Kidney (tissue), 13 donors: ENCODE measurements at regions not wholly inside any gene's neighbourhood (a gene's known extent, or its start where the extent isn't known, plus 50 kb on each side); places are given as distances from the start of the nearest gene placed in this dataset.

ENCODE experiments used
- DNase-seq, 5 donors: peaks; one replicate each; pipeline ENCODE4 v3.0.0-alpha.2; 2013 to 2020
- FAIRE-seq: peaks from 2 replicates; lab custom pipeline; 2012; peaks lifted over from hg19 to GRCh38; lab: Jason Lieb, UNC
- H3K27ac ChIP-seq, 2 donors: one replicate each; pipeline ENCODE4 v1.7.0; 2013; ENCODE audit warnings: low read depth in 2 of 2, low read length in 2 of 2, inconsistent platforms in 1 of 2
- H3K27me3 ChIP-seq: one replicate; pipeline ENCODE4 v1.7.1; 2013; ENCODE audit warnings: low read length, inconsistent platforms; ENCODE audit not compliant: control insufficient read depth, insufficient read depth
- H3K36me3 ChIP-seq, 3 donors: one replicate each; pipeline versions ENCODE4 v1.7.0 to v1.7.1; 2013; ENCODE audit warnings: low read length in 3 of 3, control low read depth in 1 of 3, inconsistent platforms in 1 of 3; ENCODE audit not compliant: insufficient read depth in 3 of 3, control insufficient read depth in 2 of 3
- H3K4me1 ChIP-seq, 3 donors: one replicate each; pipeline versions ENCODE4 v1.7.0 to v1.7.1; 2013; ENCODE audit warnings: low read length in 3 of 3, inconsistent platforms in 1 of 3, low read depth in 1 of 3; ENCODE audit not compliant: control insufficient read depth in 2 of 3, insufficient read depth in 2 of 3
- H3K4me3 ChIP-seq, 3 donors: one replicate each; pipeline versions ENCODE4 v1.7.0 to v1.8.1; 2013; ENCODE audit warnings: low read length in 3 of 3, control low read depth in 1 of 3, inconsistent platforms in 1 of 3
- H3K9ac ChIP-seq, 3 donors: one replicate each; pipeline versions ENCODE4 v1.7.0 to v1.7.1; 2013; ENCODE audit warnings: low read length in 3 of 3, control low read depth in 1 of 3, inconsistent platforms in 1 of 3
- H3K9me3 ChIP-seq, 3 donors: one replicate each; pipeline versions ENCODE4 v1.7.0 to v1.7.1; 2013; ENCODE audit warnings: low read length in 3 of 3, control low read depth in 1 of 3, inconsistent platforms in 1 of 3; ENCODE audit not compliant: control insufficient read depth in 2 of 3, insufficient read depth in 1 of 3
- intact Hi-C: fragments of 100-400 bp; cut with DNase I; formaldehyde crosslinking; loops from one replicate; pipeline ENCODE4 v1.11.1; 2022
- TF ChIP-seq, protein P1 (sequence below): IDR thresholded peaks from 3 replicates; pipeline ENCODE4 v1.5.1; 2012; ENCODE audit warnings: mild to moderate bottlenecking, moderate library complexity, borderline replicate concordance; ENCODE audit not compliant: insufficient read depth; ENCODE audit errors: extremely low read depth
- donor health status: control.
- donor health status: control.
- donor health status: control.
- donor health status: control.
- donor health status: control.
- donor health status: DM: yes; HTN: yes; CAD: no.
- donor health status: Normal renal cell carcinoma (clear cell type).

DNA sequence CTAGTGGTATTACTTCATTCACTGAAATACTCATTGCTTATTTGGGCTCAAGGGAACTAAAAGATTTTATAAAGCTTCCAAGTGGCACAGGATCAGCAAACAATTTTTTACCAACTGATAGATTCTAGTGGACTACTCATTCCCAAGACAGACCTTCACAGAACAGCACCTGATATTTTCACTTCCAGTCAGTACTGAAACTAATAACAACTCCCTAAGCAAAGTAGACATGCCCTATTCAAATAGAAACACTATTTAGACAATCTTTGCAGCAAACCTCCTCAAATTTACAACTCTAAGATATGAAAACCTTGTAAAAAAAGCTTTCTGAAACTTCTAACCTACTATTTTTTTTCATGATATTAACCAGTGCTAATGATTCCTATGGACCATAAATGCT is 2345.8 kb downstream of the LRRC4C start:
- intact Hi-C loops, result no loop called here
- Histone ChIP-seq H3K27me3 (no peaks in the 10 kb centered on the region), H3K4me1 (no peaks in the 10 kb centered on the region), H3K27ac (no peak overlapping the region), H3K9me3 (no peaks in the 10 kb centered on the region), H3K9ac (no peak overlapping the region), H3K36me3 (no peaks in the 10 kb centered on the region), H3K4me3 (no peak overlapping the region)
- FAIRE-seq (no peak), DNase-seq (no peak)
- TF ChIP-seq, protein P1, sequence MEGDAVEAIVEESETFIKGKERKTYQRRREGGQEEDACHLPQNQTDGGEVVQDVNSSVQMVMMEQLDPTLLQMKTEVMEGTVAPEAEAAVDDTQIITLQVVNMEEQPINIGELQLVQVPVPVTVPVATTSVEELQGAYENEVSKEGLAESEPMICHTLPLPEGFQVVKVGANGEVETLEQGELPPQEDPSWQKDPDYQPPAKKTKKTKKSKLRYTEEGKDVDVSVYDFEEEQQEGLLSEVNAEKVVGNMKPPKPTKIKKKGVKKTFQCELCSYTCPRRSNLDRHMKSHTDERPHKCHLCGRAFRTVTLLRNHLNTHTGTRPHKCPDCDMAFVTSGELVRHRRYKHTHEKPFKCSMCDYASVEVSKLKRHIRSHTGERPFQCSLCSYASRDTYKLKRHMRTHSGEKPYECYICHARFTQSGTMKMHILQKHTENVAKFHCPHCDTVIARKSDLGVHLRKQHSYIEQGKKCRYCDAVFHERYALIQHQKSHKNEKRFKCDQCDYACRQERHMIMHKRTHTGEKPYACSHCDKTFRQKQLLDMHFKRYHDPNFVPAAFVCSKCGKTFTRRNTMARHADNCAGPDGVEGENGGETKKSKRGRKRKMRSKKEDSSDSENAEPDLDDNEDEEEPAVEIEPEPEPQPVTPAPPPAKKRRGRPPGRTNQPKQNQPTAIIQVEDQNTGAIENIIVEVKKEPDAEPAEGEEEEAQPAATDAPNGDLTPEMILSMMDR, result no peak

DNA sequence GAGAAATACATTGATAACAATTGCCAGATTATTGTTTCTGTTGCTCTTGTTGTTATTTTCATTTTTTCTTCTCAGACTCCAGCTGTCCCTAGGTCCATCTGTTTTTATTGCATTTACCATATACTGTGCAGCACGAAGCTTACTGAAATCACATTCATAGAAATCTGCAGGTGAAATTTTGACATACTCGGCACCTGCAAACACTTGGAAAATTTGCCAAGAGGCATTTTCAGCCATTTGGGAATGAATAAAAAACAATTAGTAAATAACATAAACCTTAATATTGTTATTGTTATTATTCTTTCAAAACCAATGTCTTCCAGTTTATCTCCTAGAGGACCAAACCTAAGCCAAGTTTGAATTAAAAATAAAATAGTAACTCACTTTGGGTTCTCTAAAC is 2357.2 kb downstream of the LRRC4C start:
- DNase-seq (no peak), FAIRE-seq (no peak)
- intact Hi-C loops, result no loop called here
- TF ChIP-seq, protein P1, result no peak
- no peak overlapping the region for H3K9ac ChIP-seq
- no peak overlapping the region for H3K4me3 ChIP-seq
- no peak overlapping the region for H3K27ac ChIP-seq
- no peaks in the 10 kb centered on the region for H3K27me3 ChIP-seq
- H3K4me1 ChIP-seq, result no peaks in the 10 kb centered on the region
- no peaks in the 10 kb centered on the region for H3K36me3 ChIP-seq
- H3K9me3 ChIP-seq, result peaks cover 0 to 2% (median 0%) of the 10 kb centered on the region in 3 donors

DNA sequence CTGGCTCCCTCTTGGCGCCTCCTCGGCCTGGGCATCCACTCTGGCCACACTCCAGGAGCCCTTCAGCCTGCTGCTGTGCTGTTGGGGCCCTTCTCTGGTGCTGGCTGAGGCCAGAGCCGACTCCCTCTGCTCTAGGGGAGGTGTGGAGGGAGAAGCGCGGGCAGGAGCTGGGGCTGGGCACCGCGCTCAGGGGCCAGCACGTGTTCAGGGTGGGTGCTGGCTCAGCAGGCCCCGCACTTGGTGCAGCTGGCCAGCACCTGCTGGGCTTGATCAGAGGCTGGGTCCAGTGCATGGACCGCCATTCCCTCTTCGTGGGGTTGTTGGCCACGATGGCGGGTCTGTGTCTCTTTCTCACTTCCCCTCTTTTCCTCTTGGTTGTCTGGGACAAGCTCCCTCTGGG is 2381.0 kb downstream of the LRRC4C start:
- intact Hi-C loops, result no loop called here
- no peaks in the 10 kb centered on the region for H3K9me3 ChIP-seq
- FAIRE-seq, result no peak

More for the DNA sequence above, 2381.0 kb downstream of the LRRC4C start:
- Histone ChIP-seq H3K9ac (no peak overlapping the region), H3K27ac (no peak overlapping the region), H3K27me3 (no peaks in the 10 kb centered on the region), H3K4me1 (no peaks in the 10 kb centered on the region), H3K36me3 (no peaks in the 10 kb centered on the region), H3K4me3 (no peak overlapping the region)
- no peak for DNase-seq
- TF ChIP-seq, protein P1, result no peak
